ENCODE measurements at regions not wholly inside any gene's neighbourhood (a gene's known extent, or its start where the extent isn't known, plus 50 kb on each side); places are given as distances from the start of the nearest gene placed in this dataset.

DNA sequence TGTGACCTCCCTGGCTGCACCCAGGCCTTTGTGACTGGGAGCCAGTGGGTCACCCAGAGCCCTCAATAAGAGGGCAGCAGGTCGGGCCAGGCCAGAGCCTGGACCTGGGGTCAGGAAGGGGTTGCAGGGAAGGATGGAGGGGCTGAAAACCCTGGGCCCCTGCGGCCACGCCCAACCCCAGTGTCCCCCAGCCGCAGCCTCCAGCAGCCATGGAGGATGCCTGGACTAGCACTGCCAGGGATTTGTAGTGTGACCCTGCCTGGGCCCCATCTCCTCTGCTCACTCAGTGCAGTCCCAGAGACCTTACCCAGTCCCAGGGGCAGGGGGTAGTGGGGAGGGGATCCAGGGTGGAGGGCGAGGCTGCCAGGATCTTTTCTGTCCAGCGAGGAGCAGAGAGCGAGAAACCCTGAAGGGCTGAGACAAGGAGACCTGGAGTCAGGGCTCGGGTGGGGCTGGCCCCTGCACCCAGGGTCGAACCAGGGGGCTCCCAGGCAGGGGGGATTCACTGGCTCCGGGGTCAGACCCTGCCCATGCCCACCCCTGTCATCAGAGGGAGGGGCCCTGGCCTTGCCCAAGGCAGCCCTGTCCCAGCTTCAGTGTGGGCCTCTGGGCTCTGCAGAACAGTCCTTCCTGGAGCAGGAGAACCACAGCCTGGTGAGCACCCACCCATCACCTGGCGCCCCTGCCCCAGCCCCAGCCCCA is 187.5 kb downstream of the IGLL1 start:
- TF ChIP-seq ZNF133 (tag by site-specific recombination; IDR thresholded peaks at IDR 0.05), result no peak
- TF ChIP-seq, protein P1, sequence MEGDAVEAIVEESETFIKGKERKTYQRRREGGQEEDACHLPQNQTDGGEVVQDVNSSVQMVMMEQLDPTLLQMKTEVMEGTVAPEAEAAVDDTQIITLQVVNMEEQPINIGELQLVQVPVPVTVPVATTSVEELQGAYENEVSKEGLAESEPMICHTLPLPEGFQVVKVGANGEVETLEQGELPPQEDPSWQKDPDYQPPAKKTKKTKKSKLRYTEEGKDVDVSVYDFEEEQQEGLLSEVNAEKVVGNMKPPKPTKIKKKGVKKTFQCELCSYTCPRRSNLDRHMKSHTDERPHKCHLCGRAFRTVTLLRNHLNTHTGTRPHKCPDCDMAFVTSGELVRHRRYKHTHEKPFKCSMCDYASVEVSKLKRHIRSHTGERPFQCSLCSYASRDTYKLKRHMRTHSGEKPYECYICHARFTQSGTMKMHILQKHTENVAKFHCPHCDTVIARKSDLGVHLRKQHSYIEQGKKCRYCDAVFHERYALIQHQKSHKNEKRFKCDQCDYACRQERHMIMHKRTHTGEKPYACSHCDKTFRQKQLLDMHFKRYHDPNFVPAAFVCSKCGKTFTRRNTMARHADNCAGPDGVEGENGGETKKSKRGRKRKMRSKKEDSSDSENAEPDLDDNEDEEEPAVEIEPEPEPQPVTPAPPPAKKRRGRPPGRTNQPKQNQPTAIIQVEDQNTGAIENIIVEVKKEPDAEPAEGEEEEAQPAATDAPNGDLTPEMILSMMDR (tag by site-specific recombination; IDR thresholded peaks at IDR 0.05), result no peak

Data from HEK293 (cell line).